SK-N-SH (cell line): ENCODE measurements at regions not wholly inside any gene's neighbourhood (a gene's known extent, or its start where the extent isn't known, plus 50 kb on each side); places are given as distances from the start of the nearest gene placed in this dataset.

Experiments used
- POLR2AphosphoS5 ChIP-seq: IDR thresholded peaks from 2 replicates; pipeline ENCODE4 v1.6.1; 2012; ENCODE audit warnings: low read depth, low read length
- RXRA ChIP-seq: IDR thresholded peaks from 2 replicates; pipeline ENCODE4 v1.4.0; 2012; ENCODE audit warnings: low read depth, mild to moderate bottlenecking, borderline replicate concordance

GRCh38 chr2:186384226-186384625, 101.8 kb upstream of the ZC3H15 start:
- TF ChIP-seq RXRA (no peak), POLR2AphosphoS5 (no peak)
